ENCODE measurements at regions not wholly inside any gene's neighbourhood (a gene's known extent, or its start where the extent isn't known, plus 50 kb on each side); places are given as distances from the start of the nearest gene placed in this dataset.

DNA sequence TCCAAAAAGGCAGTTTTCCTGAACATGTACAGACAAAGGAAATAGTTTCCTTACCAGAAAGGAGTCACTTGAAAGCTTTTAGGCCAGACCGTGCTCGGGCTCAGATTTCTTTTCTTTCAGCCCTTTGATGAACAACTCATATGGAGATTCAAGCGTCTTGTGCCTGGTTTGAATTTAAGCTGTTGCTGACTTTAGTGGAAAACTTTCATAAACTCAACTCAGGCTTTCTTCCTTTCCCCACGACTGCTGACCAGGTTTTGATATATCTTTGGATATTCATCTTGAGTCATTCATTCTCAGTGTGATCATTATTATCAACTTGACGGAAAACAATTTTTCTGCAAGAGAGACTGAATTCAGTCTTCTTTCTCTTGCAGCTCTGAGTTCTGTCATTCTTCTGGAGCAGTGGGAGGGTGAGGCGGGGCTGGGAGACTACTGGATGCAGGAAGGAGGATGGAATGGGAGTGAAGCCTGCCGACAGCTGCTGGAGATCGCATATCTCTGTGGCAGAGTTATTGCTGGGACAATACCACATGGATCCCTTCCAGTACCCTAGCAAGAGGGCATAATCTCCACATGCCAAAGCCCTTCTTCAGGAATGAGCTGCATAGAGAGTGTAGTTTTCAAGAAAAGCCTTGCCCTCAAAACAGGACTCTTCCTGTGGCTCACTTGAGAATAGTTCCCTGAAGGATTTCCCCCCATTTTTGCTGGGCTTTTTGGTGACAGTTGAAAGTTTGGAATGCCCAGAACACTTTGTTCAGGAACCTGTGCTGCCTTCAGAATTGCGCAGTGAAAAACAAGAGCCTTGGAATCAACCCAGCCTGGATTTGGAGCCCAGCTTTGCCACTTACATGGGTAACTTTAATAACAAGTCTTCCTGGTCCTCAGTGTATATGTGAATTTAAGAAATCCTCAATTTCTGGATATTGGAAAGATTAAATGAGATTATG lies 364.4 kb downstream of the ZNF521 start:
- TF ChIP-seq, protein P1, sequence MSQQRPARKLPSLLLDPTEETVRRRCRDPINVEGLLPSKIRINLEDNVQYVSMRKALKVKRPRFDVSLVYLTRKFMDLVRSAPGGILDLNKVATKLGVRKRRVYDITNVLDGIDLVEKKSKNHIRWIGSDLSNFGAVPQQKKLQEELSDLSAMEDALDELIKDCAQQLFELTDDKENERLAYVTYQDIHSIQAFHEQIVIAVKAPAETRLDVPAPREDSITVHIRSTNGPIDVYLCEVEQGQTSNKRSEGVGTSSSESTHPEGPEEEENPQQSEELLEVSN (IDR thresholded peaks at IDR 0.05), result peak; percentile 38
- no peak for TF ChIP-seq POLR2A (IDR thresholded peaks at IDR 0.05; ENCODE audit: control extremely low read depth in 1 of 2, low read depth in 2 of 2, low read length in 2 of 2)
- Histone ChIP-seq H3K36me3 (ENCODE audit: control insufficient read depth in 2 of 4, insufficient read depth in 4 of 4, low read length in 3 of 4) (no peaks in the 10 kb centered on the region), H2BK12ac (ENCODE audit: low read depth, low read length) (no peak overlapping the region), H4K8ac (ENCODE audit: extremely low read depth, insufficient read depth, low read length) (no peak overlapping the region), H3K4ac (replicated peaks; ENCODE audit: insufficient read length, low read depth, low read length) (no peak overlapping the region), H2BK20ac (ENCODE audit: low read length) (no peak overlapping the region), H3K23me2 (ENCODE audit: low read depth, low read length) (no peaks in the 10 kb centered on the region), H3K56ac (replicated peaks; ENCODE audit: insufficient read length, low read depth, low read length) (no peak overlapping the region), H2BK15ac (ENCODE audit: low read length) (no peak overlapping the region), H2BK5ac (ENCODE audit: low read depth, low read length) (no peak overlapping the region), H2BK120ac (replicated peaks; ENCODE audit: low read depth, low read length) (no peak overlapping the region), H4K5ac (ENCODE audit: insufficient read length, low read depth, low read length) (no peak overlapping the region), H3K79me1 (ENCODE audit: low read depth, low read length) (no peaks in the 10 kb centered on the region), H3K27me3 (replicated peaks in 1 of 4; ENCODE audit: control insufficient read depth in 3 of 4, extremely low read depth in 1 of 4, insufficient read depth in 3 of 4, low read length in 3 of 4) (peaks cover 0 to 2% (median 0%) of the 10 kb centered on the region in 4 experiments; a peak in 1 of 7 replicates), H3K23ac (ENCODE audit: insufficient read length) (no peak overlapping the region), H2AFZ (ENCODE audit: low read length) (peak overlapping the region; percentile 15; the same call in 1 of the 2 replicates), H3K4me2 (ENCODE audit: insufficient read depth in 1 of 2, low read depth in 2 of 2, low read length in 2 of 2) (peak overlapping the region; percentile 32 to 54; a peak in 3 of 4 replicates), H4K91ac (replicated peaks; ENCODE audit: insufficient read length, low read length) (no peak overlapping the region), H3K4me1 (replicated peaks in 1 of 4; ENCODE audit: control insufficient read depth in 3 of 4, insufficient read depth in 4 of 4, low read length in 3 of 4) (peaks cover 4 to 27% (median 22%) of the 10 kb centered on the region in 4 experiments; a peak in 6 of 7 replicates), H3K79me2 (ENCODE audit: control insufficient read depth in 1 of 2, insufficient read depth in 2 of 2, low read length in 2 of 2) (no peaks in the 10 kb centered on the region), H3K9ac (replicated peaks in 1 of 4; ENCODE audit: extremely low read depth in 1 of 4, low read depth in 3 of 4, low read length in 3 of 4) (no peak overlapping the region), H3K14ac (ENCODE audit: insufficient read length) (no peak overlapping the region), H3K27ac (ENCODE audit: low read depth, low read length) (no peak overlapping the region), H3K18ac (ENCODE audit: extremely low read depth, low read length) (no peak overlapping the region), H3K9me3 (ENCODE audit: insufficient read depth in 2 of 2, low read depth in 1 of 2, low read length in 1 of 2) (no peaks in the 10 kb centered on the region), H4K20me1 (replicated peaks in 1 of 2; ENCODE audit: control insufficient read depth in 1 of 2, insufficient read depth in 2 of 2, low read length in 2 of 2) (no peaks in the 10 kb centered on the region), H3K4me3 (ENCODE audit: extremely low read depth in 1 of 4, insufficient read depth in 2 of 4, low read depth in 3 of 4, low read length in 4 of 4) (peak overlapping the region in 1 of 4 experiments; percentile 5; a peak in 1 of 8 replicates), H2AK5ac (ENCODE audit: low read depth, low read length) (no peak overlapping the region)
- FAIRE-seq (peak; percentile 66), DNase-seq (ENCODE audit: low read depth in 1 of 2, low spot score in 2 of 2) (no peak)
- WGBS, 2 experiments (ENCODE audit: extremely low coverage in 1 of 2, insufficient coverage in 1 of 2, insufficient read length in 1 of 2, insufficient replicate concordance in 2 of 2, low coverage in 1 of 2, low lambda C conversion rate in 2 of 2, missing lambda C conversion rate in 1 of 2), result 40% methylated on average over 9 of the region's 9 CpGs; no CpG with 5 or more reads in 1 of the 2 experiments
- ChIA-PET CTCF (ENCODE audit: partially characterized antibody) (no interaction called here), POLR2A (ENCODE audit: partially characterized antibody) (no interaction called here)
